ENCODE measurements at regions not wholly inside any gene's neighbourhood (a gene's known extent, or its start where the extent isn't known, plus 50 kb on each side); places are given as distances from the start of the nearest gene placed in this dataset.

DNA sequence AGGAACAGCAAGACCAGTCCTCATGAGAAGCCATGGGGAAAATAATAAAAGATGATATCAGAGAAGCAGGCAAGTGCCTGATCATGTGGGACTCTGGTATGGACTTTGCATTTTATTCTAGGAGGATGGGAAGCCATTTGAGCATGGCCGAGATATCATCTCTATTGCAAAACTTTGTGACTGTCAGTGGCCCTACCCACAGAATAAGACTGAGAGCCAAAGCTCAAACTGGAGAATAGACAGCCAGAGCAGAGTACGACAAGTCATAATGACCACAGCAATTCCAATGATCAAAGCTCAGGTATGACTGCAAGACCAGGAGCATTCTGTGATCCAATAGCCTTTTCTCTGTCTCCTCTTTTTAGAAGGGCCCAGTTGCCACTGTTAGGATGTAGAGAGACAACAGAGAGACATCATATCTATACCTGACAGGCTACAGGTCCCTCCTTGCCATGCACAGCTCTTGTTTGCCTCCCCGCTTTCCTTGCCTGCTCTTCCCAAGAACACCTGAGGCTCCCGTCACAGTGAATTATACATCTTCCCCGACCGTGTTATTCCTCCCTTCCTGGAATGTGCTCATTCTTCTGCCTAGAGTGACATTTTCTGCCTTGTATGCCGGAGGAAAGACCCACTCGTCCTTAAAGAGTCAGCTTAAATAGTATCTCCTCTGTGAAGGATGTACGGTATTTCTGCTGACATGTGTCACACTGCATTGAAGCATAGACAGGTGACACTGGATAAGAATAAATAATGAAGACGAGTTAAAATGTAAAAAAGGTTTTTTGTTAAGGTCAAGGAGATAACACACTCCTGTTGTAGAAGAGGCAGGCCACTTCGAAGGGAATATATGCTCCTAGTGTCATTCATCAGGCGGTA lies 248.7 kb upstream of the MAP3K1 start:
- Histone ChIP-seq H3K27me3 (ENCODE audit: control insufficient read depth in 1 of 2, insufficient read depth in 2 of 2, low read length in 2 of 2) (no peaks in the 10 kb centered on the region), H3K36me3 (ENCODE audit: insufficient read depth, low read length) (no peaks in the 10 kb centered on the region), H3K9me3 (ENCODE audit: control insufficient read depth in 1 of 2, insufficient read depth in 1 of 2, low read length in 2 of 2) (no peaks in the 10 kb centered on the region), H3K27ac (ENCODE audit: low read depth in 1 of 2, low read length in 2 of 2) (no peak overlapping the region), H3K4me3 (ENCODE audit: low read length) (no peak overlapping the region), H3K4me1 (ENCODE audit: insufficient read depth, low read length) (peaks cover 7% of the 10 kb centered on the region)
- TF ChIP-seq, protein P1, sequence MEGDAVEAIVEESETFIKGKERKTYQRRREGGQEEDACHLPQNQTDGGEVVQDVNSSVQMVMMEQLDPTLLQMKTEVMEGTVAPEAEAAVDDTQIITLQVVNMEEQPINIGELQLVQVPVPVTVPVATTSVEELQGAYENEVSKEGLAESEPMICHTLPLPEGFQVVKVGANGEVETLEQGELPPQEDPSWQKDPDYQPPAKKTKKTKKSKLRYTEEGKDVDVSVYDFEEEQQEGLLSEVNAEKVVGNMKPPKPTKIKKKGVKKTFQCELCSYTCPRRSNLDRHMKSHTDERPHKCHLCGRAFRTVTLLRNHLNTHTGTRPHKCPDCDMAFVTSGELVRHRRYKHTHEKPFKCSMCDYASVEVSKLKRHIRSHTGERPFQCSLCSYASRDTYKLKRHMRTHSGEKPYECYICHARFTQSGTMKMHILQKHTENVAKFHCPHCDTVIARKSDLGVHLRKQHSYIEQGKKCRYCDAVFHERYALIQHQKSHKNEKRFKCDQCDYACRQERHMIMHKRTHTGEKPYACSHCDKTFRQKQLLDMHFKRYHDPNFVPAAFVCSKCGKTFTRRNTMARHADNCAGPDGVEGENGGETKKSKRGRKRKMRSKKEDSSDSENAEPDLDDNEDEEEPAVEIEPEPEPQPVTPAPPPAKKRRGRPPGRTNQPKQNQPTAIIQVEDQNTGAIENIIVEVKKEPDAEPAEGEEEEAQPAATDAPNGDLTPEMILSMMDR (IDR thresholded peaks at IDR 0.05), result no peak
- H3K36me3 Mint-ChIP-seq (ENCODE audit: low read depth), result no peaks in the 10 kb centered on the region
- ChIA-PET POLR2A (interaction anchor here (1.2 to 1.8 kb wide), 2 partner anchors 19 kb away, joined by 5 read pairs; no protein-coding TSS in a partner anchor), CTCF (no interaction called here)
- H3K9me3 Mint-ChIP-seq, result no peaks in the 10 kb centered on the region
- intact Hi-C loops (cut with DNase I, micrococcal nuclease), result no loop called here
- ATAC-seq (ENCODE audit: poor library complexity) (no peak), DNase-seq (no peak)
- H3K27me3 Mint-ChIP-seq, result no peaks in the 10 kb centered on the region
- H3K4me3 Mint-ChIP-seq, result no peak overlapping the region
- H3K27ac Mint-ChIP-seq, result no peak overlapping the region
- peaks cover 35% of the 10 kb centered on the region for H3K4me1 Mint-ChIP-seq (ENCODE audit: low read depth)

DNA sequence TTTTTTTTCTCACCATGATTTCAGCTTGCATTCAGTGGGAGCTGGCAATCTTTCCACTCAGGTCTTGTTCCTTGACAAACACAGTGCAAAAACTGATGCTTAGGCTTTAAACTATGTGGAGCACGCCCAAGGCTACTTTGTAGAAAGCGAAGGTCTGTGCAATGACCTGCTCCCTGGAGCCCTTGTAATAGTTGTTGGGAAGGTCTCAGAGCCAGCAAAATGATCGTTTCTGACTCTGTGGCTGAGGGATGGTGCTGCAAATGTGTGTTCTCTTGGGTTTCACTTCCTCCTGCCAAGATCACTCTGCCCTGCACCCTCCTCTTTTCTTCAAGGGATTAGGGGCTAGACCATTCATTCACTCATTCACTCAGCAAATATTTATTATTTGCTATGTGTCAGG lies 249.7 kb upstream of the MAP3K1 start:
- DNase-seq (peak in 2 of 14 experiments; percentile 20 to 36), ATAC-seq (ENCODE audit: poor library complexity) (no peak)
- no peaks in the 10 kb centered on the region for H3K9me3 Mint-ChIP-seq
- CTCF ChIA-PET, result interaction anchor here (1.1 kb wide), 1 partner anchor 12 kb away, joined by 3 read pairs; no protein-coding TSS in a partner anchor
- Histone ChIP-seq H3K27ac (ENCODE audit: low read depth in 1 of 2, low read length in 2 of 2) (no peak overlapping the region), H3K36me3 (ENCODE audit: insufficient read depth, low read length) (no peaks in the 10 kb centered on the region), H3K9me3 (ENCODE audit: control insufficient read depth in 1 of 2, insufficient read depth in 1 of 2, low read length in 2 of 2) (no peaks in the 10 kb centered on the region), H3K4me1 (ENCODE audit: insufficient read depth, low read length) (peaks cover 7% of the 10 kb centered on the region), H3K4me3 (ENCODE audit: low read length) (no peak overlapping the region), H3K27me3 (ENCODE audit: control insufficient read depth in 1 of 2, insufficient read depth in 2 of 2, low read length in 2 of 2) (no peaks in the 10 kb centered on the region)
- POLR2A ChIA-PET, result interaction anchor here (0.8 to 2.1 kb wide), 4 partner anchors 20 to 135 kb away, joined by 3 to 7 read pairs (median 4); no protein-coding TSS in a partner anchor
- no peak overlapping the region for H3K27ac Mint-ChIP-seq
- H3K4me3 Mint-ChIP-seq, result no peak overlapping the region
- intact Hi-C loops (cut with DNase I, micrococcal nuclease), result no loop called here
- TF ChIP-seq, protein P1 (IDR thresholded peaks at IDR 0.05), result no peak
- no peaks in the 10 kb centered on the region for H3K27me3 Mint-ChIP-seq
- peaks cover 42% of the 10 kb centered on the region for H3K4me1 Mint-ChIP-seq (ENCODE audit: low read depth)
- no peaks in the 10 kb centered on the region for H3K36me3 Mint-ChIP-seq (ENCODE audit: low read depth)

DNA sequence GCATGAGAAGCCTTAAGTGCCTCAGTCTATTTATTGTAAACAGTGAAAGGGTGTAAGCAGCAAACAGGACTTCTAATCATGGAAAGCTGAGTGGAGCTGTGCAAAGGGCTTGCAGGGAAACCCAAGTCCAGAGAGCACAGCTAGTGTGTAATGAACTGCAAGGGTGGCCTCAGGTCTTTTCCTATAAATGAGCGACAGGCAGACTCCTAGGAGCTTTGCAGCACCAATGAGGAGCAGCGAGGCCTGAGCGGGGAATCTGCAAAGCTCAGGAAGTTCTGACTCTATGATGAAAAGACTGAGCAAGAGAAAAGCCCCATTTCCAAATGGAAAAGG lies 250.1 kb upstream of the MAP3K1 start:
- DNase-seq (no peak), ATAC-seq (ENCODE audit: poor library complexity) (no peak)
- no peaks in the 10 kb centered on the region for H3K36me3 ChIP-seq (ENCODE audit: insufficient read depth, low read length)
- no peaks in the 10 kb centered on the region for H3K9me3 ChIP-seq (ENCODE audit: control insufficient read depth in 1 of 2, insufficient read depth in 1 of 2, low read length in 2 of 2)
- POLR2A ChIA-PET, result interaction anchor here (0.8 to 2.1 kb wide), 5 partner anchors 21 to 137 kb away, joined by 3 to 7 read pairs (median 3); no protein-coding TSS in a partner anchor
- no peak overlapping the region for H3K27ac Mint-ChIP-seq
- no peaks in the 10 kb centered on the region for H3K27me3 ChIP-seq (ENCODE audit: control insufficient read depth in 1 of 2, insufficient read depth in 2 of 2, low read length in 2 of 2)
- H3K4me1 ChIP-seq (ENCODE audit: insufficient read depth, low read length), result peaks cover 7% of the 10 kb centered on the region
- H3K4me3 Mint-ChIP-seq, result no peak overlapping the region
- H3K27ac ChIP-seq (ENCODE audit: low read depth in 1 of 2, low read length in 2 of 2), result no peak overlapping the region
- H3K36me3 Mint-ChIP-seq (ENCODE audit: low read depth), result no peaks in the 10 kb centered on the region
- peaks cover 42% of the 10 kb centered on the region for H3K4me1 Mint-ChIP-seq (ENCODE audit: low read depth)
- TF ChIP-seq, protein P1 (IDR thresholded peaks at IDR 0.05), result no peak
- no peaks in the 10 kb centered on the region for H3K27me3 Mint-ChIP-seq
- intact Hi-C loops (cut with DNase I, micrococcal nuclease), result no loop called here
- CTCF ChIA-PET, result interaction anchor here (1.1 kb wide), 1 partner anchor 13 kb away, joined by 3 read pairs; no protein-coding TSS in a partner anchor
- H3K4me3 ChIP-seq (ENCODE audit: low read length), result no peak overlapping the region
- no peaks in the 10 kb centered on the region for H3K9me3 Mint-ChIP-seq

Data from CD4-positive, alpha-beta T cell (primary cell).